ENCODE measurements at regions not wholly inside any gene's neighbourhood (a gene's known extent, or its start where the extent isn't known, plus 50 kb on each side); places are given as distances from the start of the nearest gene placed in this dataset.

DNA sequence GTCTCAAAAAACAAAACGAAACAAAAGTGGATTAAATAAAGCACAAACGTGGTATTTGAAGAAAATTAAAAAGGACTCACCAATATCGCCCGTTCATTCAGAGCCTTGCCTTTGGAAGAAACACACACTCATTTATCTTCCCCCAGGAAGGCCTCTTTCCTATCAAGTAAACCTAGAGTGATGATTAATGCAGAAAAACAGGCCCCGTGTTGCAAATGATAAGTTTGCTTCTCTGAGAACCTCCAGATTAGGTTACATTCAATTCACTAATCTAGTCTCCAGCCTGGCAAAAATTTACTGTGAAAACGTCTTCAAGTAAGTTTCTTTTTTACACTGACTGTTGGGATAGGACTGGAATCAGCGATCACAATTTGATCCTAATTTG, 78.0 kb upstream of the C1GALT1 start:
- DNase-seq (ENCODE audit: low read depth, low spot score) = no peak
- H3K4me3 ChIP-seq (ENCODE audit: low read length) = no peak overlapping the region

DNA sequence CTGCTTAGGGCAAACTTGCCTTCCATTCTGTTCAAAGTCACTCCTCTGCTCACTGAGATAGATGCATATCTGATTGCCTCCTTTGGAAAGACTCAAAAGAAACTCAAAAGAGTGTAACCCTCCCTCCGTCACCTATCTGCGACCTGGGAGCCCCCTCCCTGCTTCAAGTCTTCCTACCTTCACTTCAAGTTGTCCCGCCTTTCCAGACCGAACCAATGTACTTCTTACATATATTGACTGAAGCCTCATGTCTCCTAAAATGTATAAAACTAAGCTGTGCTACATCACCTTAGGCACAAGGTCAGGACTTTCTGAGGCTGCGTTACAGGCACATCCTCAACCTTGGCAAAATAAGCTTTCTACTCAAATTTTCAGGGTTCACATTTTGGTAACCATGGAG, 77.4 kb upstream of the C1GALT1 start:
- DNase-seq (ENCODE audit: low read depth, low spot score) = no peak
- no peak overlapping the region for H3K4me3 ChIP-seq (ENCODE audit: low read length)

DNA sequence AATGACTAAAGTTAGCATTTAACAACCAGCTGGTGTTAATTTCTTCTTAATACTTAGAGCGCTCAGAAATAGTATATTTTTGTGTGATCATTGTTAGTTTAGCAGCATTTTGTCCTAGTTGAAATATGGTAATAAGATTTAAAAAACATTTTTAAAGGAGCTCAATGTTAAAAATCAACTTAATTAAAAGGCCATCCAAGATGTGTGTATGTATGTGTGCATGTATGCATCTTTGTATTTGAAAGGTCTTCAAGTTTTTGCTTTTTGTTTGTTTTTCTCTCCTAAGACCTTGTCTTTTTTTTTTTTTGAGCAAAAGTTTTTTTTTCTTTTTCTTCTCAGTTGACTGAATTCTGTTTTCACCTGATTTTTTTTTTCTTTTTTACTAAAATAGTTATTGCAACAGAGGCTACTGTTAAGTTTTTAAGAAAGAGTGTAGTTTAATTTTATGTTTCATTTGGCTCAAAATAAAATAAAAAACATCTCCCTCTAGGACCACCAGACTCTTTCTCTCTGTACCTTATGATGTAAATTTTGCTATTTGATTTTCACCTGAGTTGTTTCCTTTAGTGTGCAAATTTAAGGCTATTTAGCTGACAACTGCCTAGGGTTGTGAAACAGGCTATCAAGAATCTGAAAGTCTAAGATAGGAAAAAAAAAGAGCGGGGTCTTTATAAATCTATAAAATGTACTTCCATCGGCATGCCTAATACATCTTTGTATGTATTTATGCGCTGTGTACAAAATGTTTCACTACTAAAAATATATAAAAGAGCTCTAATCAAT, 76.4 kb upstream of the C1GALT1 start:
- no peak for DNase-seq (ENCODE audit: low read depth, low spot score)
- no peak overlapping the region for H3K4me3 ChIP-seq (ENCODE audit: low read length)

DNA sequence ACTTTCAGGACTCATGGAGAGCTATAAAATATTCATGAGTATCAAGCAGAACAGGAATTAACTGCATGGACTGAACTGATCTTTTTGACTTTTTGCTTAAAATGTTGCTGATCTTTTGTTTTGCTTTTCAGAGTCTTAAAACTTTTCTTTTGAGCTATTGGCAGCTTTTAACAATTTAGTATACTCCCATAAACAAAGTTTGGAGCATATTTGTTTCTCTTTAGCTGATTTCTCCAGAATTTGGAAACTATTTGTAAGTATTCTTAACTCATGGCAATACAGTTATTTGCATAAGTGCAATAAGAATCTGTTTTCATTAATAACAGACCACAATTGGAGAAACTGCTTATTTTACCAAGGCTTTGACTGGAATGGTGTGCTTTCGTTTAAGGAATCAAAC, 73.4 kb upstream of the C1GALT1 start:
- no peak for DNase-seq (ENCODE audit: low read depth, low spot score)
- H3K4me3 ChIP-seq (ENCODE audit: low read length) = no peak overlapping the region

DNA sequence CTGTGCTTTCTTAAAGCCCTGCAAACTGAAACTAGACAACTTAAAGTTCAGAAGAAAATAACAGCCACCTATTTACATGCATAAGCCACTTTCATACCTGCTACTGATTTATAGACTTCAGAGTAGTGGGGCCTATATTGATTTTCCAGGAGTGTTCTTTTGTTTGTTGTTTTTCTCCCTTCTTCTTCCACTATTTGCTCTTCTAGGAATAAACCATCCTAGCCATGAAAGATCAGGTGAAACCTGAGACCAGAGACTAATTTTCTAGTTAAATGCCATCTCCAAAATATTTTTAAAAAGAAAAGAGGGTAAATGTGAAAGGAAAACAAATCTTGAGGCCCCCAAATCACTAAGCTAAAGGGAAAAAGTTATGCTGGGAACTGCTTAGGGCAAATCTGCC, 72.4 kb upstream of the C1GALT1 start:
- no peak for DNase-seq (ENCODE audit: low read depth, low spot score)
- H3K4me3 ChIP-seq (ENCODE audit: low read length) = no peak overlapping the region

DNA sequence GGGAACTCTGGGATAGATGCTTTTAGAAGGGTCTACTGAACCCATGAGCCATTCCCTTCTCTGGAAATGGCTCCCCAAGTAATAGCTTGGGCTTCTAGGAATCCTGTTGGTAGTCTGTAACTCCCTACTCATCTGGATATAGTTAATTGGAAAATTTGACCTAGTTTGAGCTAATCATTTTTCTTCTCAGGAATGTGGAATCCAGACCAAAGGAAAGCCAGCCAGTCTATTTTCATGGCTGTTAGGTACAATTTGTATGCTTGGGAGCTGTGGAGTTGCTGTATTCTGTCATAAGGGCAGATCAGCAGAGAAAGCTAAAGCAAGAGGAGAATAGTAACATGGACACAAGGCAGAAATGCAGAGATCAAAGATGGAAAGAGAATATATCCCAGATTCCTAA, 71.6 kb upstream of the C1GALT1 start:
- no peak for DNase-seq (ENCODE audit: low read depth, low spot score)
- no peak overlapping the region for H3K4me3 ChIP-seq (ENCODE audit: low read length)

DNA sequence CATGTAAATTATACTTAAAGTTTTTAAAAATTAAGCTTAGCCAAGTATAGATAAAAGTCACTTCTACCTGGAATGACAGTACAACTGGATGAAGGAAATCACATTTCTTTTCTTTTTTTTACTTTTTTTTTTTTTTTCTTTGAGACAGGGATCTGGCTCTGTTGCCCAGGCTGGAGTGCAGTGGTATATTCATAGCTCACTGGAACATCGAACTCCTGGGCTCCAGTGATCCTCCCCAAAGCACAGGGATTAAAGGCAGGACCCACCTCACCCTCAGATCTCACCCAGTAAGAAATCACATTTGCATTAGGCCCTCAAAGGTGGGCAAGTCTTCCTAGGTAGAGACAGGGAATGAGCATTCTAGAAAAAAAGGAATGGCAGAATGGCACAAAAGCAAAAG, 69.5 kb upstream of the C1GALT1 start:
- H3K4me3 ChIP-seq (ENCODE audit: low read length) = no peak overlapping the region
- DNase-seq (ENCODE audit: low read depth, low spot score) = no peak

DNA sequence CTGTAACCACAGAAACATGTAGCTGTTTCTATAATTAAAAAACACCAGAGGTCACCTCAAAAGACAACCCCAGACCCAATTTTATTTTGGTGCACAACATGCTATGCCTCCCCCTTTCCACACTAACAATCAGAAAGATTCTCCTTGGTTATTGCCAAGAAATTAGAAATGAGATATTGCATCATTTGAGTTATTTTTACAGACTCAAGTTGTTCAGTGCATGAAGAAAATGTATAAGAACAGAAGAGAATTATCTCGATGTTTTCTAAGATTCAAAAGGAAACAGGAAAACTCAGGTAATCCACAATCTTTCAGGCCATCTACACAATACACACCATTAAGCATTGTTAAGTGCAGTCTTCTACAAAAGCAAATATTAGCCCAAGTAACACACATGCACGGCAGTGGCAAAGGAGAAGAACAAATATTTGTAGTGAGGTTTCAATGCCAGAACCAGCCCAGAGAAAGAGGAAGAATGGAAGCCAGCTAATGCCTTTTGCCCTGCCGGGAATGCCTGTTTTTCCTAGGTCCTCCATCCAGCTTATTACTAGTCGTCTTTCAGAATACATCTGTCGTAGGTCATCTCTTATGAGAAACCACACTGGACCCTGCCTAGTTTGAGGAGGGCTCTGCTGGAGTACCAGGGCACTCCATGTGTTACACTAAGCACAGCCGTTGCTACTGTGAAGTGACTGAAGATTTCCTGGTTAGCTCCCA, 67.6 kb upstream of the C1GALT1 start:
- DNase-seq (ENCODE audit: low read depth, low spot score) = no peak
- H3K4me3 ChIP-seq (ENCODE audit: low read length) = no peak overlapping the region

DNA sequence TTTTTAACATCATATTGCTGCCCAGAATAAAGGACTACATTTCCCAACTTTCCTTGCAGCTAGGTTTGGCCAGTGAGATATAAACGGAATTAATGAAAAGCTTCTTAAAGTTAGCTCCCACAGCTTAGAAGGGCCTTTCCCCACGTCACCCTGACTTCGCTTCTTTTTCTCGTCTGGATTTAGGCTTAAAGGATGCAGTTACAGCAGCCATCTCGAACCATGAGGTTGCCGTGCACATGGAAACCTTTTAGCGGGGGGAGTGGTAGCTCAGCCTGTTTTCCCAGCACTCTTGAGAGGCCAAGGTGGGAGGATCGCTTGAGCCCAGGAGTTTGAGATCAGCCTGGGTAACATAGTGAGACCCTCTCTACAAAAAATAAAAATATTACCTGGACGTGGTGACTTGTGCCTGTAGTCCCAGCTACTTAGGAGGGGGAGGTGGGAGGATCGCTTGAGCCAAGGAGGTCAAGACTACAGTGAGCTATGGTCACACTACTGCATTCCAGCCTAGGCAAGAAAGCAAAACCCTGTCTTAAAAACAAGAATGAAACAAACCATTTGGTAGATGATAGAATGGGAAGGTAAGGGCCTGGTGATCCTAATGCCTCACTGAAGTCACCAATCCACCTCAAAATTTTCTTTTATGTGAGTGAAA, 64.3 kb upstream of the C1GALT1 start:
- H3K4me3 ChIP-seq (ENCODE audit: low read length) = no peak overlapping the region
- no peak for DNase-seq (ENCODE audit: low read depth, low spot score)

DNA sequence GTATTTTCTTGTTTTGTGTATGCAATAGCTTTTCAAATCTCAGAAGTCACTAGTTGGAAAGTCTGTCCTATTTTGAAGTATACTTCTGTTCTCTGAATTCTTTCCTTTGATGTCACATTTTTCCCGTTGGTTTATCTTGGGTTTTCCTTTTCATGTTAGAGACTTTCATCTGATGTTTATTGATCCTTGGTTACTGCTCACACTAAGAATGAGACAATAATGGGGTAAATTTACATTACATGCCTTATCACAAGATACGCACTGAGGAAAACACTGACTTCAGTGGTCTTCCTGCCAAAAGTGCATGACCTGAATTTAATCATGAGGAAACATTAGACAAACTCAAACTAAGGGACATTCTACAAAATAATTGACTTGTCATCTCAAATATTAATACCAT, 63.5 kb upstream of the C1GALT1 start:
- no peak for DNase-seq (ENCODE audit: low read depth, low spot score)
- H3K4me3 ChIP-seq (ENCODE audit: low read length) = no peak overlapping the region

DNA sequence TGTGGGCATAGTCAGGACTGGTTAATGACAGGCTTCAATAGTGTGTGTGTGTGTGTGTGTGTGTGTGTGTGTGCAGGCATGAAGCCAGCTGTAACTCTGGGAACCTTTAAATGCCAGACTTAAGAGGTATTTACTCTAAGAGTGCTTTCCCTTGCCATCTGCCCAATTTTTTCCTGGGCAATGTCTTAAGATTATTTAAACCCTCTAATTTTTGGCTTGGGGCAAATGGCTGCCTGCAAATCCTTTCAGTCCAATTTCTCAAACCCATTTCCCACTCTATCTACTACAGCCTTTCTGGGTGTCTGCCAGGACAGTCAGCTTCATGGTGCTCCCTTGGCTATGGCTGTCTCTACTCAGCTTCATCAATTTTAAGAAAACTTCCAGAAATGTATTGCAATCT, 62.6 kb upstream of the C1GALT1 start:
- H3K4me3 ChIP-seq (ENCODE audit: low read length) = no peak overlapping the region
- DNase-seq (ENCODE audit: low read depth, low spot score) = no peak

DNA sequence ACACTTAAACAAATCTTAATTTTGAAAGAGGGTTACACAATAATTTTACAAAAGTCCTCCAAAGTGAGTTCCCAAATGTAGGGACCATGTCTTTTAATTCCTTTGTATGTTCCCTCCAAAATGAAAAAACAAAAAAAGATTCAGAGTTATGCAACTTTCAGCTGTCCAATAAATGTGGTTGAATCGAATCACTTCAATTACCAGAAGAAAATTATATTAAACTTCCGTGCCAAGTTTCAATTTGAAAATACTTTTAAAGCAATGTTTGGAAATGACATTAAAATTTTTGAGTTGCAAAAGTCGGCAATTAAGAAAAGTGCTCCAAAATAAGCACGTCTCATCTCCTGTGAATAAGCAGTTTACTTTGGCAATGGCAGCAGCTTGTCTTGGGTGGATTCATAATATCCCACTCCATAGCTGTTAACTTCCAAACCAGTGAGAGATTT, 60.3 kb upstream of the C1GALT1 start:
- DNase-seq (ENCODE audit: low read depth, low spot score) = no peak
- no peak overlapping the region for H3K4me3 ChIP-seq (ENCODE audit: low read length)

DNA sequence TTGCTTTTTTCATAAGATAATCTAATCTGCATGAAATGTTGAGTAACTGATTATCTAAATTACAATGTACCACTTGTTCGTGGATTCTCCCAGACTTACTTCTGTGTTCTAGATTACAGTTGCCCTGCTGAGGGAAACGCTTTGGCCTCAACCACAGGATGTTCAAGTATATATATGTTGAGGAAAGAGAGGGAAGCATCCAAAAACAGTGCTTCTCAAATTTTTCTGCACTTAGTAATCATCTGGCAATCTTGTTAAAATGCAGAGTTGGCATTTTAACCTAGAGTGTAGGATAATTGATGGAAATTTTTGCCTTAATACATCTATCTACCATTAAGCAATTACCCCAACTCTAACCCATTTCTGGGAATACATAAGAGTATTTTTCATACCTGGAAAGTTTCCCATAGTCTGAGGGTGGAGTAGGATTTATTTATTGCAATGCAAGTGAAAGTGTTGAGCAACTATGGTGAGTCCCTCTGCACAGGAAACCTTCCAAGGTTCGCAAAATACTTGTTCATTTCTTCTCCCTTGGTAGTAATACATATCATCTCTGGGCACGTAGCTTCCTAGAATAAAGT, 59.6 kb upstream of the C1GALT1 start:
- H3K4me3 ChIP-seq (ENCODE audit: low read length) = no peak overlapping the region
- DNase-seq (ENCODE audit: low read depth, low spot score) = no peak

DNA sequence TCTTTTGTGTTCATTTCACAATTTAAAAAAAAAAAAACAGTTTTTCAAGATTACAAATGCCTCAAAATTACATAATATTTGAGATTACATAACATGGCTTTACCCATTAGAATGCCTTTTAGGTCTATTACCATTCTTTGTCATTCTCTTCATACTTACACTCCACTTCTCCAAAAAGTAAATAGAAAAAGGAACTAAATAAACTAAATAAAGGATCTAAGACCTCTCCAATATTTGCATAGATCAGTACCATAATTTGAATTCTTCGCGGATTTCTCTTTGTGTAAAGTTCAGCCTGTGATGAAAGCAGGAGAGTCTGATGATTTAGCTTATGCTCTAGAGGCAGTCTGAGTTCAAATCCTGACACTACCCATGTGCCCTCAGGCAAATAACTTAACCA, 56.4 kb upstream of the C1GALT1 start:
- no peak overlapping the region for H3K4me3 ChIP-seq (ENCODE audit: low read length)
- no peak for DNase-seq (ENCODE audit: low read depth, low spot score)

DNA sequence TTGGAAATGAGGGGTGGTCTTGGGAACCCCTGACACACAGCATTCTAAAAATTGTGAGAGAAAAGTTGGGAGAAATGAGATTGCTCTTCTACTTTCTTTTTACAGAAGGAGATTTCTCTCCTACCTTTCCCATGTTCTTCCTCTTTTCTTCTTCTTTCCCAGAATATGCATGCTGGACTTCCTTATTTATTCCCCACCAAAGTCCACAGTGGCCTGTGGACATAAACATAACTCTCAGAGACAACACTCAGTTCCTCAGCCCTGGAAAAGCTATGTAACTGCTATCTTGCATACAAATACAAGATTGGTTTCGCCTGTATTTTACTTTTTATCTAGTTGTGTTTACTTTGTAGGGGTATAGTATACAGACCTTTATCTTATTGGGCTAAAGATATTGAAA, 54.6 kb upstream of the C1GALT1 start:
- DNase-seq (ENCODE audit: low read depth, low spot score) = no peak
- H3K4me3 ChIP-seq (ENCODE audit: low read length) = no peak overlapping the region

DNA sequence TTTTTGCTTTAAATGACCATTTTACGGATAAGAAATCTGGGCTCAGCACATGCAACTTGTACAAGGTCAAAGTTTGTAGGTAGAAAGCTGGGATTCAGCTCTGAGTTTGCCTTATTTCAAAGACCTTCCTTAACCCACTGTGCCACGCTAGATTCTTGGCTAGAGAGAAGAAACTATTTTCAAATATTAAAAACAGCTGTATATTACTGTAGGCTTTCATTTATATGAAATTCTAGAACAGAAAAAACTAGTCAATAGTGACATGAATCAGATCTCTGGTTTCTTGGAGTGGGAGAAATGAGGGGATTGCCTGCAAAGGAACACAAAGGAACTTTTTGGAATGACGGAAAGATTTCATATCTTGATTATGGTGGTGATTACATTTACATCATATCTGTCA, 53.0 kb upstream of the C1GALT1 start:
- no peak overlapping the region for H3K4me3 ChIP-seq (ENCODE audit: low read length)
- DNase-seq (ENCODE audit: low read depth, low spot score) = no peak

DNA sequence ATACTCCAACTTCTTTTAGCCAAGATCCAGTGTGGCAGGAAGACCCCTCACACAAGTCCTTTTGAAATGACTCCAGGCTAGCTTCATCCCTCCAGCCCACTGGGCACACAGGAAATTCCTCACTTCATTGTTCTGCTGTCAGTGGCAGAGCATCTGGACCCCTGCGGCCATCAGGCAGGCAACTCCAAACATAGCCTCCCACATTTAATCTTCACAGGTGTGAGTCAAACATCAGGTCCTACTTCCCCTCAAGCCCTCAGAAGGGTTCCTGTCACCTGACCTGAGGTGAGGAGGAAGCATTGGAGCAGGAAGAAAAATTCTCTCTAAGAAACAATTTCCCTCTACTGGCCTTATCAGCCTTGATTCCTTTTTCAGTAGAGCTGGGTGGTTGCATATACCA, 51.1 kb upstream of the C1GALT1 start:
- DNase-seq (ENCODE audit: low read depth, low spot score) = no peak
- no peak overlapping the region for H3K4me3 ChIP-seq (ENCODE audit: low read length)
